ENCODE measurements at regions not wholly inside any gene's neighbourhood (a gene's known extent, or its start where the extent isn't known, plus 50 kb on each side); places are given as distances from the start of the nearest gene placed in this dataset.
"Not testable (repeated sequence)": the region's sequence is repeated elsewhere in the genome, so short reads cannot be mapped to it uniquely, and the experiment has no call there.

DNA sequence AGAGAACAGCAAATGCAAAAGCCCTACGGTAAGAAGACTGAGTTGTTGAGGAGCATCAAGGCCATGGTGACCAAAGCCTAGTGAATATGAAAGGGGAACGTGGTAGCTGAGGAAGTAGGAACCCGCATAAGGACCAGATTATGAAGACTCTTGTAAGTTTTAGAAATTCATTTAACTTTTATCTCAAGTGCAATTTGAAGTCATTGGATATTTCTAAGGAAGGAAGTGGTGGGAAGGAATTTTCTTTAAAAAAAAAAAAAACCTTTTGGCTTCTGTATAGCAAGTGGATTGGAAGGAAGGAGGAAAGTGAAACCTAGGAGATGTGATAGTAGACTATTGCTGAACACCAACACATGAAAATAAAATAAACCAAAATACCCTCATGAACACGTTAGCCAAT is 119.0 kb downstream of the TNFSF18 start:
- DNase-seq (no peak), ATAC-seq (no peak)
- intact Hi-C loops (cut with DNase I, micrococcal nuclease) = no loop called here

DNA sequence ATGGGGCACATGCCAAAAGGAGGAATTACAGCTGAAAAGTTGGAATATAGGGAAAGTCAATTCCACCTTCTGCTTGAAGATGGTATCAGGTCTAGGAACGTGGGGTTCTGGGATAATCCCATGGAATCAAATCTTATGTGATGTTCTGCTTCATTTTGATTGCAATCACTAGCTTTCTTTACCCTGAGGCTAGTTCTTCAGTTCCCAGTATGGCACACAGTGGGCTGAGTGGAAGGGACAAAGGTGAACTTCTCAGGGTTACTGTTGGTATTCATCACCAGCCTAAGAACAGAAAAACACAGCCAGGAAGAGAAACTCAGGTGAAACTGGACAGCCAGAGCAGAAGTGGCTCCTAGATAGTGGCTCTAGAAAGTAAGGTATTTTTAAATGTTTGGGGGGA is 117.8 kb downstream of the TNFSF18 start:
- no peak for ATAC-seq
- intact Hi-C loops (cut with DNase I, micrococcal nuclease) = no loop called here
- DNase-seq = no peak

DNA sequence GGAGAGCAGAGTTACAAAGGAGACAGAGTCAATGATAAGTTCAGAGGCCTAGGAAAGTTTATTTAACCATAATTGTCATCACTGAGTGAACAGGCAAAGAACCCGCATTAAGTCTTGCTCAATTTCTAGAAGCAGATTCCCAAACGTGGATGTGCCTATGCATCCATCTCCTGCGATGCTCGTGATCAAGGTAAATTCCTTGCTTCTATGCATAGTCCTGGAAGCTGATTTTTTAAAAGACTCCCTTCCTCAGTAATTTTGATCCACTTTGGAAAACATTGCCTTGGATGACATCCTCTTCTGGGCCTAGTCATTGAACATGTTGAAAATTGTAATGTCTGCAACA is 116.4 kb downstream of the TNFSF18 start:
- DNase-seq (no peak), ATAC-seq (no peak)
- intact Hi-C loops (cut with DNase I, micrococcal nuclease) = no loop called here

DNA sequence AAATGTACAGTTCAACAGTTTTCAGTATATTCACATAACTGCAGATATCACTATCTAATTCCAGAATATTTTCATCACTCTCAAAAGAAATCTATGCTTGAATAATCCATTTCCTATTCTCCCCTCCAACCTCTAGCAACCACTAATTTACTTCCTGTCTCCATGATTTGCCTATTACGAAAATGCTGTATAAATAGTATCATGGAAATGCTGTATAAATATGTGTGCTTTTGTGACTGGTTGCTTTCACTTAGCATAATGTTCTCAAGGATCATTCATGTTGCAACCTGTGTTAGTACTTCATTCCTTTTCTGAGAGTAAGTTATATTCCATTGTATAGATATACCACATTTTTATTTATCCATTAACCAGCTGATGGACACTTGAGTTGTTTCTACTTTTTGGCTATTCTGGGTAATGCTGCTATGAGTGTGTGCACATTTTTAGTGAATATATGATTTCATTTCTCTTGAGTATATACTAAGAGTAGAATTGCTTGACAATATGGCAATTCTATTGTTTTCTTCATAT is 115.6 kb downstream of the TNFSF18 start:
- DNase-seq (no peak), ATAC-seq (no peak)
- intact Hi-C loops (cut with DNase I, micrococcal nuclease) = no loop called here

DNA sequence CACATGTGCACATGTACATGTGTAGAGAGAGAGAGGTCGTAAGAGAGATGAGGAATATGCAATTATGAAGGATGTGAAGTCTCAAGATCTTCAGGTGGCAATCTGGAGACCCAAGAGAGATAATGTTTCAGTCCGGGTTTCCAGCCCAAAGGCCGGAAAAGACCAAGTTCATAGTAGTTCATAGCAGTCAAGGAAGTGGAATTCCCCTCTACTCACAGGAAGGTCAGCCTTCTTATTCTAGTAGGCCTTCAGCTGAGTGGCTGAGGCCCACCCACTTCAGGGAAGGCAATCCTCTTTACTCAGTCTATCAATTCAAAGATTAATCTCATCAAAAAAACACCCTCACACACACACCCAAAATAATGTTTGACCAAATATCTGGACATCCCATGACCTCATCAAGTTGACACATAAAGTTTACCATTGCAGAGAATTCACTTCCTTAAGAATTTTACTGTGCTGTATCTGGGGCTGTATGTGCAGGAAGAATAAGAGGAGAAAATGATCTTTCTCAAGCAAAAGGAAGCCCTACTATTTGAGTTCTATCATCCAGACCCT is 114.6 kb downstream of the TNFSF18 start:
- ATAC-seq (no peak), DNase-seq (no peak)
- intact Hi-C loops (cut with DNase I, micrococcal nuclease) = no loop called here

DNA sequence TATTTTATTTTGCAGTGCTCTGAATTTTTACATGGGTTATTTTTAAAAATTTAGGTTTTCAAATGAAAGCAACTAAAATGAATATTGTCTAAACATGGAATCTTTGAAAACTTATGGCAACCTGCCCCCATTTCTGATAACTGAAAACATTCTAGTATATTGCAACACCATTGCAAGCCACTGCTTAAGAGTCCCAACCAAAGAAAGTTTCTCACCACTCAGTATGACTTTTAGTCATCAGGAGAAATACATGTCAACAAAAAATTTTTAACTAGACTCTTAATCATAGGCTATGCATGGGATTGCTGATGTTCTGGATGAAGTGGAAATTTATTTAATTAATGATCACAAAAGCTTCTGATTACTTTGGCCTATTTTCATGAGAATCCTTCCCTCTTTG is 112.1 kb downstream of the TNFSF18 start:
- no peak for ATAC-seq
- no peak for DNase-seq
- intact Hi-C loops (cut with DNase I, micrococcal nuclease) = no loop called here

DNA sequence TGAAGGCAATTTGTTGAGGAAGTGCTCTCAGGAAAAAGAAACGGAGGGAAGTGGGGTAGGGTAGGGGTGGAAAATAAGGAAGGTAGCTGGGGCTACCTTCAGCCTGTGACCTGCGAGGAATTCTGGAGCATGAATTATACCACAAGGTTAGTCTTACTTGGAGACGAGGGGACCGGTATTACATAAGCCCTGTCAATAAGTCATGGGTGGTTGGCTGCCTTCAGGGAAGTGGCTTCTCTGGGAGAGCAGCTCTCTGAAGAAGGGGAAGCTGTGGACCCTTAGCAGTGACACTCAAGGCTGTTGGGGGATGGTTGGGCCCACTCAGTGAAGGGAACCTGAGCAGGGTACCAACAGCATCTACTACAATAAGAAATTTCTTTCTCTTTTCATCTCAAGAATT is 111.3 kb downstream of the TNFSF18 start:
- ATAC-seq = no peak
- DNase-seq = no peak
- intact Hi-C loops (cut with DNase I, micrococcal nuclease) = no loop called here

DNA sequence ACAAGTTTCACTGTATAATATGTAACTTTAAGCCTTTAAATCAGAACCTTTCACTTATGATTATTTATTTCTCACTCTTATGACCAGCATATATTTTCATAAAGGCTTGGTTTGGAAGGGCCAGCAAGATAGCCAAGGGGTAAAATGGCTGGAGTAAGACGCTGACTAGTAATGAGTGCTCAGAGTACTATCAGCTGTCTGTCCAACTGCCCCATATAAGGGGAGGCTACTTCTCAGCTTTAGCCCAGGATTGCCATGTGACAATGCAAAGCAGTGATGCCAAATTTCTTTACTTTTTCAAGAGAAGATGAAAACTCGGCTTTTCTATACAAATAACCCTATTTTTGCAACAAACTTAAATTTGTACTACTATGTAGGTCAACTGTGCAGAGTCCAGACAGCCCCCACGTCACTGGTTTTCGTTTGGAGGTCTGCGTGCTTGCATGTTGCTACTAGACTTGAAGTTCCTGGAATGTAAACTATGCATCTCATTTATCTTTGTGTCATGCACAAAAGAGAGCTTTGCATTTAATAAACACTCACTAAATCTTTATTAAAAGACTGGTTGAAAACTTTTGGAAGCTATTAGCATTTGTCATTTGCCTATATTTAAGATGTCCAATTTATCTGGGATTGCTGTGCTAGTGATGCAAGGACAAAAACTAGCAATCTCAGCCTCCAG is 110.4 kb downstream of the TNFSF18 start:
- no peak for ATAC-seq
- intact Hi-C loops (cut with DNase I, micrococcal nuclease) = no loop called here
- no peak for DNase-seq

DNA sequence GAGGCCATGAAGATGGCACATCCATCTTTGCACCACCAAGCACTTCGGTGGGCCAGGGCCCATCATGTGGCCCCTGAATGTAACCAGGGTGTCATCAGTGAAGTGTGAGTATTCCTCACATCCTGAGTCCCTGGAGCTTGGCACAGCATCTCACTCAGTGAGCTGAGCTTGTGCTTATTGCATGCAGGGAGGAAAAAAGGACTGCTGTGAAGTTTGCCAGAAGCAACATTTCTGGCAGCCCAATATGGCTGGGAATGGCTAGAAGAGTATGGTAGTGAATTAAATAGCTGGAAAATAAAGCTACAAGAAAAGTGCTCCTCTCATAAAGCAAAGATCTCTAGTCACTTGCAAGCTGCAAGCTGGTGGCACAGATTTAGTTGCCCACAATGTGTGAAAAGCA is 109.3 kb downstream of the TNFSF18 start:
- intact Hi-C loops (cut with DNase I, micrococcal nuclease) = no loop called here
- no peak for ATAC-seq
- no peak for DNase-seq

DNA sequence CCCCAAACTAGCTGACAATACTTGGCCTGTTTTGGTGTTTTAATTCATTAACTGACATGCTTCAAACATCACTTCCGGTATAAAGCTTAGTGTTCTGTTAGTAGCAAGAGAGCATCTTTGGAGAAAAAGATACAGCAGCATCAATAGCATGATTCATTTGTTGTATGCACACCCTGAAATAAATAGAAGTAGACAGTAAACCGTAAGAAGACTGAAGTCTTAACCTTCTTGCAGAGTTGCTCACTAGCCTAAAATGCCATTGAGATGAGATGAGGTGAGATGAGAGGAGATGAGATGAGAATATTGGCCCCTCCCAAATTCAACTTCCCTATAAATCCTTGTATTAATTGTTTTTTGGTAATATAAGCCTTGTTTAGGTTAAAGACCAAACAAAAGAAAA is 108.8 kb downstream of the TNFSF18 start:
- no peak for ATAC-seq
- no peak for DNase-seq
- intact Hi-C loops (cut with DNase I, micrococcal nuclease) = no loop called here

DNA sequence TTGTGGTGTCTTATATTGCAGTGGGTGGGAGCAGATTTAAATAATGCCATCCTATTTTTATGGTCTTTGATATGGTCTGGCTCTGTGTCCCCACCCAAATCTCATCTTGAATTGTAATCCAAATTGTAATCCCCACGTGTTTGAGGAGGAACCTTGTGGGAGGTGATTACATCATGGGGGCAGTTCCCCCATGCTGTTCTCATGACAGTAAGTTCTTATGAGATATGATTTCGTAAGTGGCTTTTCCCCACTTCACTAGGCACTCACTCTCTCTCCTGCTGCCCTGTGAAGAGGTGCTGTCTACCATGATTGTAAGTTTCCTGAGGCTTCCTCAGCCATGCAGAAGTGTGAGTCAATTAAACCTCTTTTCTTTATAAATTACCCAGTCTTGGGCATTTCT is 107.6 kb downstream of the TNFSF18 start:
- DNase-seq; intact Hi-C loops (cut with DNase I, micrococcal nuclease); ATAC-seq: not testable (repeated sequence)

DNA sequence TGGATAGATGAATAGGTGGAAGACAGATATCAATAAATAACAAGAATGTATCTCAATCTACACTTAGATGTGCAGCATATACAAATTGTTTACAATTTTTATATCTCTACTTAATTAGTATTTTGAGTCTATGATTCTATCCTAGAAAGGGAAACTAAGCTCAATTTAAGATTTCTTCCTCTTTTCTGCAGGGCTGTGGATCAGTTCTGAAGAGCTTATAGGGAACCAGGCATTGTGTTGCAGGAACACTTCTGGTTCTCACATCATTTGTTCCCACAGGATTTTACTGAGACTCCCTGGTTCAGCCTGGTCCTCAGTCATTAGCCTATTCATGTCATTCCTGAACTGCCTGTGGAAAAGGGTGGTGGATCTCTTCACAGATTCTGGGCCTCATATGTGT is 105.8 kb downstream of the TNFSF18 start:
- intact Hi-C loops (cut with DNase I, micrococcal nuclease) = no loop called here
- ATAC-seq (no peak), DNase-seq (no peak)

DNA sequence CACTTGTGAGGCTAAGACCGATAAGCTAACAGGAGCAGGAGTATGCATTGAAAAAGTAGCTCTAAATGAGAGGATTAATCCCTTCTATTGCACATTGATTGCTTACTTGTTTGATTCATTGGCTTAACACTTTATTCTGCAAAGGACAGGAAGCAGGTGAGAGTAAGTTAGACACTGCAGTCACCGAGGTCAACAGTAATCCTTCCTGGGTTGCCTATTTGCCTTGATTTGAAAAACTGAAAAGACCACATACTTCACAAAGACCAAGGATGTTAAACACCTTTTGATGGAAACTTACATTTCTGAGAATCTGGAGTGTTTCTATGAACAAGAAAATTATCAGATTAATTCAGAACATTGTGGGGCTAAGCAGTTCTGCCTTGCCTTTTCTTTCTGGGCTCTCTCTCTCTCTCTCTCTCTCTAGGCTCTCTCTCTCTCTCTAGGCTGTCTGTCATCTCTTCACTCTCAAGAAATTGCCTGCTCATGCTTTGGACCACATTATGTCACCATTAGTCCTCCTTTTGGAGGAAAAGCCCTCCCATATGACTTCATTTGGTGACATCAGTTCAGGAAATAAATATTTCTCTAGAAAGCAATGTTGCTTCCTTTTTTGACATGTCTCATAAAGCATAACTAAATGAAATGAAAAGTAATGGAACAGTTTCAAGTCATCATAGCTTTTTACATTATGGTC is 103.8 kb downstream of the TNFSF18 start:
- intact Hi-C loops (cut with DNase I, micrococcal nuclease) = no loop called here
- ATAC-seq = no peak

DNA sequence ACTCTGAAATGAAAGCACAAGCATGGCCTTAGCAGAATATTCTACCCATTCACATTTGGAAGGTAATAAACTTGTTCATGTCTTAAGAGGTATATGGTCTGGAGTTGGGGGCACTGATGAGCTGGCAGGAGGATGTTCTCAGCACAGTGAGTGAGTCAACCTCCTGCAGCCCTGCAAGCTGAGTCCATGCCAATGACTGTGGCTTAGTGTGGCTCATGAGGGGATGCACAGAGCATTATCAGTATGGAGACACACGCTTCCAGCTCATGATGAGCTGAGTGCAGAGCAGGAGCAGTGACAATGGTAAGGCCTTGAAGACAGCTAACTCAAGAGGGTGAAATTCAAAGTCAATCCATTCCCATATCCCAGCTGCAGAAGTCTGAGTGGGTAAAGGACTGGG is 102.3 kb downstream of the TNFSF18 start:
- DNase-seq (no peak), ATAC-seq (no peak)
- intact Hi-C loops (cut with DNase I, micrococcal nuclease) = no loop called here

More for the DNA sequence above, 103.8 kb downstream of the TNFSF18 start:
- no peak for DNase-seq

DNA sequence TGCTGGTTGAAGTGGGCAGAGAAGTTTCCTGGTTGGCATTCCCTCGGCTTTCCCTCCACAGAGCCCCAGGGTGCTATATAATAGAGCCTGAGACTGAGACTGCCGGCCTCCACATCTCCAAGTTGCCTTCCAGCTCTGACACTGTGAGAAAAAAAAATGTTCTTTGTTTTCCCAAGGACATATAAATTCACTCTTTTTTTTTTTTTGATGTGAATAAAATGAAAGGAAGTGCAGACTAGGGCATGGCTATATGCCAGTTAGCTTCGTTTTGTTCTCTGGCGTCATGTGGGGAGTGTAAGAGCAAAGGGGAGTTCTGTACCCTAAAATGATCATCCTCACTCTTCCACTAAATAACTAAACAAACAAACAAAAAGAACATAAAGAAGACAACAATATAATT is 101.6 kb downstream of the TNFSF18 start:
- ATAC-seq = no peak
- intact Hi-C loops (cut with DNase I, micrococcal nuclease) = no loop called here
- DNase-seq = no peak

DNA sequence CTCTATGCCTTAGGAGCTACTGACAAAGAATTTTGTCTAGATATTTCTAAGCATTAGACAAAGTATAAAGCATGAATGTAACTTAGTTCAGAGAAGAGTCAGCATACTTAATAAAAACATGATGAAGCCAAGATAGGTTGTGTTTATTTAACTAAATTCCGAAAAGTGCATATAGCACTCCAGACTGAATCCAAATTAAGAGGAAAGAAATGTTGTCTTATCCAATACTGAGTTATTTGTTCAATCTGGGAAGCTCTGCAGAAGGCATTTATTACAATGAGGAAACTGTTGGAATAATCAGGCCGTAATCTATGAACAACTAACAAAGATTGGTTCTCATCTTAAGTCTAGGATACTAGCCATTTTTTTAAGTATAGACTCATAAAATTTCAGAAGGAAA is 100.2 kb downstream of the TNFSF18 start:
- ATAC-seq (no peak), DNase-seq (no peak)
- intact Hi-C loops (cut with DNase I, micrococcal nuclease) = no loop called here

DNA sequence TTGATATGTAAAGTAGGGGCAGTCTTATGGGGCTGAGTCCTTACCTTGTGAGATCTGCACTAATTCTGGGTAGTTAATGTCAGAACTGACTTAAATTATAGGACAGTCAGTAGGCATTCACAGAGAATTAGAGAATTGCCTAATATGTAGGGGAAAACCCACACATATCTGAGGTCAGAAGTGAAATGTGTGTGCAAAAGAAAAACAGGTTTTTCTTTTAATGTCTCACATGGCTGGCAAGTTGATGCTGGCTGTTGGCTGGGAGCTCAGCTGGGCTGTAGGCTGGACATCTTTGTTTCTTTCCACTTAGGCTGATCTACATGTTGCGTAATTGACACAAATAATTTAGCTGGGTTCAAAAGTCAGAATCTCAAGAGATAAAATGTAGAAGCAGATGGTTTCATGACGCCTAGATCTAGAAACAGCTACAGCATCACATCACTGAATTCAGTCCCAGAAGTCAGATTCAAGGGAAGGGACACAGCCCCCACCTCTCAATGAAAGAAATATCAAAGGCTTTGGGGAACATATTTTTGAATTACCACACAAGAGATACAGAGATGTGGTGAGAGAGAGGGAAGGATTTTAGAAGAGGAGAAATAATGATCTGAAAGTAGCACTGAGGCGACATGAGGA is 98.9 kb downstream of the TNFSF18 start:
- intact Hi-C loops (cut with DNase I, micrococcal nuclease) = no loop called here
- DNase-seq (no peak), ATAC-seq (no peak)

DNA sequence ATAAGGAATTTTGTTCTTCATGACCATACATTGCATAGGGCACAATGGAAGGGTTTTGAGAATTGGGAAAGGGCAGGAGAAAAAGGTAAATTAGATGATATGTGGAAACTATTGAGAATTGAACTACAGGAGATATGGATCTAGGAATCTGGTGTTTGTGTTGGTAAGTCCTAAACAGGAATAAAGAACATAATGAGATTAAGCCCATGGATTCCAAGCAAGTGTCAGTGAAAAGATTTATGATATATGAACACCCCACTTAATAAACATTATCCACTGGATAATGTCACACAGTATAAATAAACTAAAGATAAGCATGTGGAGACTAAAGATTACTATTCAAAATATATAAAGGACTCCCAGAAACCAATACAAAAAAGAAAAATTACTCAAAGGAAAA is 98.2 kb downstream of the TNFSF18 start:
- intact Hi-C loops (cut with DNase I, micrococcal nuclease) = no loop called here
- ATAC-seq = no peak
- no peak for DNase-seq

DNA sequence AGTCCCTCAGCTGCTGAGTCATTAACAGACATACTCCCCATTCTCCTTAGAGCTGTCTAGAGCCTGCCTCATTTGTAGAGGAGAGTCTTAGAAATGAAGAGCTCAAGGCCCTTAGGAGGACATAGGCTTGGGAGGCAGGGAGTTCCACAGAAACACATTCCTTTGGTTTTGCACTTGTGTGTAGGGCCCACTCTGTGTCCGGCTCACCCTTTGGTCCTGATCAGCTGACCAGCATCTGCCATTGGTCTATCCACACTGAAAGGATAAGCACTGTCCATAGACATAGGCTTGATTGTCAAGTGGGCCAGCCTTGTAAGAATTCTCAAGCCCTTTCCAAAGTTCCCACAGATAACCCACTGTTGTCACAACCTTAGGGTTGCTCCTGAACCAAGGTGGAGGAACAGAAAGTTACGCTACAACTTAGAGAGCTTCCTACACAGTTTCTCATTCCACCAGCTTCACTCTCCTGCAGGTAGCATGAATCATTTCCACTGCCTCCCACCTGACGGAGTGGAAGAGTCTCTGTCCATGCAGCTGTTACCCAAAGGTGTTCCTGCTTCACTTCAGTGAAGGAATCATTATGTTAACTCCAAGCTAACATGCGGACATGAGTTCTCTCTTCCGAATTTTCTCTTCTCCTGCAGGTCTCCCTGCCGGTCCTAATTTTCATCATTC is 96.1 kb downstream of the TNFSF18 start:
- DNase-seq = no peak
- intact Hi-C loops (cut with DNase I, micrococcal nuclease) = no loop called here
- ATAC-seq = no peak
